ENCODE measurements at regions not wholly inside any gene's neighbourhood (a gene's known extent, or its start where the extent isn't known, plus 50 kb on each side); places are given as distances from the start of the nearest gene placed in this dataset.

GRCh38 chr12:93081810-93082165, 152.7 kb upstream of the EEA1 start (continued):
- TF ChIP-seq, protein P1, sequence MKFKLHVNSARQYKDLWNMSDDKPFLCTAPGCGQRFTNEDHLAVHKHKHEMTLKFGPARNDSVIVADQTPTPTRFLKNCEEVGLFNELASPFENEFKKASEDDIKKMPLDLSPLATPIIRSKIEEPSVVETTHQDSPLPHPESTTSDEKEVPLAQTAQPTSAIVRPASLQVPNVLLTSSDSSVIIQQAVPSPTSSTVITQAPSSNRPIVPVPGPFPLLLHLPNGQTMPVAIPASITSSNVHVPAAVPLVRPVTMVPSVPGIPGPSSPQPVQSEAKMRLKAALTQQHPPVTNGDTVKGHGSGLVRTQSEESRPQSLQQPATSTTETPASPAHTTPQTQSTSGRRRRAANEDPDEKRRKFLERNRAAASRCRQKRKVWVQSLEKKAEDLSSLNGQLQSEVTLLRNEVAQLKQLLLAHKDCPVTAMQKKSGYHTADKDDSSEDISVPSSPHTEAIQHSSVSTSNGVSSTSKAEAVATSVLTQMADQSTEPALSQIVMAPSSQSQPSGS (IDR thresholded peaks at IDR 0.05; ENCODE audit: low read length): no peak
- TF ChIP-seq TEAD4 (IDR thresholded peaks at IDR 0.05; ENCODE audit: low read depth, low read length) (no peak), CTBP2 (IDR thresholded peaks at IDR 0.05; ENCODE audit: borderline replicate concordance, insufficient read depth, insufficient read length, low read length) (no peak), BRCA1 (IDR thresholded peaks at IDR 0.05; ENCODE audit: low read depth, low read length) (no peak)

Measured in H1 (cell line).